Kidney (tissue), 13 donors: ENCODE measurements at regions not wholly inside any gene's neighbourhood (a gene's known extent, or its start where the extent isn't known, plus 50 kb on each side); places are given as distances from the start of the nearest gene placed in this dataset.
"Not testable (repeated sequence)": the region's sequence is repeated elsewhere in the genome, so short reads cannot be mapped to it uniquely, and the experiment has no call there.

Experiments
- DNase-seq, 5 donors: peaks; one replicate each; pipeline ENCODE4 v3.0.0-alpha.2; 2013 to 2020
- FAIRE-seq: peaks from 2 replicates; lab custom pipeline; 2012; peaks lifted over from hg19 to GRCh38; lab: Jason Lieb, UNC
- H3K27ac ChIP-seq, 2 donors: one replicate each; pipeline ENCODE4 v1.7.0; 2013; ENCODE audit warnings: low read depth in 2 of 2, low read length in 2 of 2, inconsistent platforms in 1 of 2
- H3K27me3 ChIP-seq: one replicate; pipeline ENCODE4 v1.7.1; 2013; ENCODE audit warnings: low read length, inconsistent platforms; ENCODE audit not compliant: control insufficient read depth, insufficient read depth
- H3K36me3 ChIP-seq, 3 donors: one replicate each; pipeline versions ENCODE4 v1.7.0 to v1.7.1; 2013; ENCODE audit warnings: low read length in 3 of 3, control low read depth in 1 of 3, inconsistent platforms in 1 of 3; ENCODE audit not compliant: insufficient read depth in 3 of 3, control insufficient read depth in 2 of 3
- H3K4me1 ChIP-seq, 3 donors: one replicate each; pipeline versions ENCODE4 v1.7.0 to v1.7.1; 2013; ENCODE audit warnings: low read length in 3 of 3, inconsistent platforms in 1 of 3, low read depth in 1 of 3; ENCODE audit not compliant: control insufficient read depth in 2 of 3, insufficient read depth in 2 of 3
- H3K4me3 ChIP-seq, 3 donors: one replicate each; pipeline versions ENCODE4 v1.7.0 to v1.8.1; 2013; ENCODE audit warnings: low read length in 3 of 3, control low read depth in 1 of 3, inconsistent platforms in 1 of 3
- H3K9ac ChIP-seq, 3 donors: one replicate each; pipeline versions ENCODE4 v1.7.0 to v1.7.1; 2013; ENCODE audit warnings: low read length in 3 of 3, control low read depth in 1 of 3, inconsistent platforms in 1 of 3
- H3K9me3 ChIP-seq, 3 donors: one replicate each; pipeline versions ENCODE4 v1.7.0 to v1.7.1; 2013; ENCODE audit warnings: low read length in 3 of 3, control low read depth in 1 of 3, inconsistent platforms in 1 of 3; ENCODE audit not compliant: control insufficient read depth in 2 of 3, insufficient read depth in 1 of 3
- intact Hi-C: fragments of 100-400 bp; cut with DNase I; formaldehyde crosslinking; loops from one replicate; pipeline ENCODE4 v1.11.1; 2022
- TF ChIP-seq, protein P1 (sequence below): IDR thresholded peaks from 3 replicates; pipeline ENCODE4 v1.5.1; 2012; ENCODE audit warnings: mild to moderate bottlenecking, moderate library complexity, borderline replicate concordance; ENCODE audit not compliant: insufficient read depth; ENCODE audit errors: extremely low read depth
- donor health status: control.
- donor health status: control.
- donor health status: control.
- donor health status: control.
- donor health status: control.
- donor health status: DM: yes; HTN: yes; CAD: no.
- donor health status: Normal renal cell carcinoma (clear cell type).

DNA sequence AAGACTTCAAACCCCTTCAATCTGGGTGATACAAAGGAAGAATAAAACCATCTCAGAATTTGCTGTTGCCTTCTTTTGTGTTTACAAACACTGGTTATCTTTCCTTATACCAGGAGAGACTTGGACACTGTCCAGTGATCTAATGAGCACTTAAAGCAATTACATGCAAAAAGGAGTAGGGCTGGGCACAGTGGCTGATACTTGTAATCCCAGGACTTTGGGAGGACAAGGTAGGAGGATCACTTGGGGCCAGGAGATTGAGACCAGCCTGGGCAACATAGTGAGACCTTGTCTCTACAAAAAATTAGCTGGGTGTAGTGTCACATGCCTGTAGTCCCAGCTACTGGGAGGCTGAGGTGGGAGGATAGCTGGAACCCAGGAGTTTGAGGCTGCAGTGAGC is 95.7 kb upstream of the DRD5 start:
- no peak overlapping the region for H3K27ac ChIP-seq
- TF ChIP-seq, protein P1, sequence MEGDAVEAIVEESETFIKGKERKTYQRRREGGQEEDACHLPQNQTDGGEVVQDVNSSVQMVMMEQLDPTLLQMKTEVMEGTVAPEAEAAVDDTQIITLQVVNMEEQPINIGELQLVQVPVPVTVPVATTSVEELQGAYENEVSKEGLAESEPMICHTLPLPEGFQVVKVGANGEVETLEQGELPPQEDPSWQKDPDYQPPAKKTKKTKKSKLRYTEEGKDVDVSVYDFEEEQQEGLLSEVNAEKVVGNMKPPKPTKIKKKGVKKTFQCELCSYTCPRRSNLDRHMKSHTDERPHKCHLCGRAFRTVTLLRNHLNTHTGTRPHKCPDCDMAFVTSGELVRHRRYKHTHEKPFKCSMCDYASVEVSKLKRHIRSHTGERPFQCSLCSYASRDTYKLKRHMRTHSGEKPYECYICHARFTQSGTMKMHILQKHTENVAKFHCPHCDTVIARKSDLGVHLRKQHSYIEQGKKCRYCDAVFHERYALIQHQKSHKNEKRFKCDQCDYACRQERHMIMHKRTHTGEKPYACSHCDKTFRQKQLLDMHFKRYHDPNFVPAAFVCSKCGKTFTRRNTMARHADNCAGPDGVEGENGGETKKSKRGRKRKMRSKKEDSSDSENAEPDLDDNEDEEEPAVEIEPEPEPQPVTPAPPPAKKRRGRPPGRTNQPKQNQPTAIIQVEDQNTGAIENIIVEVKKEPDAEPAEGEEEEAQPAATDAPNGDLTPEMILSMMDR: no peak
- H3K9me3 ChIP-seq: no peaks in the 10 kb centered on the region
- intact Hi-C loops: no loop called here
- no peak overlapping the region for H3K4me3 ChIP-seq
- no peak for FAIRE-seq
- H3K4me1 ChIP-seq: no peaks in the 10 kb centered on the region
- H3K36me3 ChIP-seq: no peaks in the 10 kb centered on the region
- no peak for DNase-seq
- no peaks in the 10 kb centered on the region for H3K27me3 ChIP-seq
- H3K9ac ChIP-seq: no peak overlapping the region

DNA sequence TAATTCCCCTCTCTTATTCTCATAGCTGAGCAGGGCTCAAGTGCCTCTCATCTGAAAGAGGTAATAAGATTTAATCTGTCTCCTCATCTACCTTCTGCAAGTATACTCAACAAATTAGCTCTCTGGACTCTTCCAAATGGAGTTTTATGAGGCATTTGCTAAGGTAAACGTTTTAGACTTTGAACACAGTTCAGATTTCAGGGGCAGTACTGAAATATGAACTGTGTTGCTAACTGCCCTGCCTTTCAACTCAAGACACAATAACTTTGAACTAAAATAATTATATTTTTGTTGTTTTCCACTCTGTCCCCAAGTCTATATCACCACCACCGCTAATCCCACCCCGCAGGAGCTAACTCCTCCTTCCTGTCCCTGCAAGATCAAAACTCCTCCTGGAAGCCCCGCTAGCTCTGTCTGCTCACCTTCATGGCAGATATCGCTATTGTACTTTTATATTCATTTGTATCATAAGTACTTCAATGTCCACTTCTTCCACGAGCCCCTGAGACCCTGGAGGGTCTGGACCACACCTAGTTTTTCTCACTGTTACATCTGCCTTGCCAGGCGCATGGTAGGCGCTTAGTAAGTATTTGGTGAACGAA is 90.7 kb upstream of the DRD5 start:
- FAIRE-seq, H3K36me3 ChIP-seq, H3K27me3 ChIP-seq, H3K9me3 ChIP-seq, intact Hi-C loops, H3K4me1 ChIP-seq: not testable (repeated sequence)
- peak overlapping the region in 1 of 2 donors; percentile 87 for H3K27ac ChIP-seq
- peak overlapping the region; percentile 54 to 73 (median 72) for H3K9ac ChIP-seq
- peak in 3 of 5 donors; percentile 46 to 60 (median 58) for DNase-seq
- H3K4me3 ChIP-seq: peak overlapping the region; percentile 67 to 75 (median 74)

DNA sequence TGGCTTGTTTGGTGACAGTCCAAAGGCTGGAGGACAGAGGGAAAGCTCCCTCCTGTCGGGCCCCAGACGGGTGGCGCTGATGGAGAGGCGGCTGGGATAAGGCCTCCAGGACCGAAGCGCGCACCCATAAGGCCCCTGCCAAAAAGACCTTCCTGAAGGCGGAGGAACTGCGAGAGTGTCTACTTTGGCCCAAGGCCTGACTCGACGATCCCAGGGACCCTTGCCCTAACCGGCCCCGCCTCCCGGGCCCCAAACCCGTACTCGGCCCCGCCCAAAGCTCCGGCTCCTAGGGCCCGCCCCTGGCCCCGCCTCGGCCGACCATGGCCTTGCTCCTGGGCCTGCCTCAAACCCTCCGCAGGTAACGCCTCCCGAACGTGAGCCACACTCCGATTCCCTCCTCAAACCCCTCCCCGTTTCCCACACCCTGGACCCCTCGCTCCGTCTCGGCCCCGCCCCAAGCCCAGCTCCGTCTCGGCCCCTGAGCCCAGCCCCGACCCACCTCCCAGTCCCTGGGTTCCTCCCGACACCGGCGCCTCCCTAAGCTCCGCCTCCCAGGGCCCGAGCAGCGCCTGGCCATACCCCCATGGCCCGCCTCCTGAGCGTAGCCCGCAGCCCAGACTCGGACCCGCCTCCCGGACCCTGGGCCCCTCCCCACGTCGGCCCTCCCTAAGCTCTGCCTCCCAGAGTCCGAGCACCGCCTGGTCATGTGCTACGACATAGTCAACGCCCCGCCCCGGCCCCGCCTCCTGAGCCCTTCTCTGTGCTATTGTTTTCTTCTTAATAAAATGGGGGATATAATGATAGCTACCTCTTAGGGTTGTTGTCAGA is 90.0 kb upstream of the DRD5 start:
- peak; percentile 30 for FAIRE-seq
- H3K27me3 ChIP-seq: no peaks in the 10 kb centered on the region
- TF ChIP-seq, protein P1: no peak
- DNase-seq: peak; percentile 98 to 99 (median 99)
- H3K9ac ChIP-seq: peak overlapping the region; percentile 54 to 73 (median 72)
- H3K4me1 ChIP-seq: peaks cover 0 to 3% (median 0%) of the 10 kb centered on the region in 3 donors
- intact Hi-C loops: no loop called here
- no peaks in the 10 kb centered on the region for H3K36me3 ChIP-seq
- H3K4me3 ChIP-seq: peak overlapping the region; percentile 67 to 75 (median 74)
- H3K27ac ChIP-seq: peak overlapping the region; percentile 83 to 87
- H3K9me3 ChIP-seq: no peaks in the 10 kb centered on the region

DNA sequence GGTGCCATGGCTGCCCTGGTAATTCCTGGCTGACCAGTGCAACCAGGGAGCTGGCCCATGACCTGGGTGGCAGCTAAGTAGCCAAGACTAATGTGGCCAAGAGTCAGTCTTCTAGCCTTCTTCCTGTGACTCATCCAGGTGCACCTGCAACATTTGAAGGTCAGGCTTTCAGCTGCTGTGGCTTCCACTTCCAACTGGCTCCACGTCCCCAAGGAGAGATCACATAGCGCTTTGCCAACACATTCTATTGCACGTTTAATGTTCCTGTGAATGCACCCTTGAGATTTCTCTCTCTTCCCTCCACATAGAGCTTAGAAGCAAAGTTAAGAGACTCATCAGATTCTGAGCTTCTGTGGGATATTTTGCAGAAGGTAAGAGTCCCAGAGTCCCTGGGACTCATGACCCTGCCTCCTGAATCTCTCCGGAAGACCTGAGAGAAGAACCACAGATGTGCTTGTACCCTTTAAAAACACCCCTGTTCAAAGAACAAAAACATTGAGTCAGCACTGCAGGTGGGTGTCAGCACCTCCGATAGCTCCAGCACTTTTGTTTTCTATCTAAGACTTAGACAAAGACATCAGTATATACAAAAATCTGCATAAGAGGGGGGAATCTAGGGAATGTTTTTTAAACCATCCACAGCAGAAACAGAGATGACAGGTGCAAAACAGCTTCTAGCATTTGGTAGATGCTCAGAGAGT is 88.5 kb upstream of the DRD5 start:
- DNase-seq, H3K9me3 ChIP-seq, H3K4me3 ChIP-seq, FAIRE-seq, H3K4me1 ChIP-seq, H3K27me3 ChIP-seq, intact Hi-C loops, H3K9ac ChIP-seq, H3K27ac ChIP-seq, H3K36me3 ChIP-seq: not testable (repeated sequence)

DNA sequence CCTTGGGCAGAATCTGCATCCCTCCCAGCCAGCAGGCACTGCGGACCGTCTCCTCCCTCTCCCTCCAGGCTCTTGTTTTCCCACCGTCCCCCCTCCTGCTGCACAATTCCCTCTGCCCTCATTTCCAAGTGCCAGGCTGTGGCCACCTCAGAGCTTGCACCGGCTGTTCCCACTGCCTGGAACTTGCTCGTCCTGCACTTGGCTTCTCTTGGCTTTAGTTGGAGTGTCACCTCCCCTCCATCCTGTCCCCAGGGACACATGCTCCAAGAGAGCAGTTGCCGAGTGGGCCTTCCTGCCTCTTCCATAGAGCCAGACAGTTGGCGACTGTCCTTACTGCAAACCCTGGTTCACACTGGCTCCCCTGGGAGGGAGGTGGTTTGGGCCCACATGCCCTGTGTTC is 87.0 kb upstream of the DRD5 start:
- H3K4me1 ChIP-seq, H3K9ac ChIP-seq, H3K9me3 ChIP-seq, intact Hi-C loops, DNase-seq, FAIRE-seq, H3K4me3 ChIP-seq, H3K27me3 ChIP-seq, H3K36me3 ChIP-seq, H3K27ac ChIP-seq: not testable (repeated sequence)

DNA sequence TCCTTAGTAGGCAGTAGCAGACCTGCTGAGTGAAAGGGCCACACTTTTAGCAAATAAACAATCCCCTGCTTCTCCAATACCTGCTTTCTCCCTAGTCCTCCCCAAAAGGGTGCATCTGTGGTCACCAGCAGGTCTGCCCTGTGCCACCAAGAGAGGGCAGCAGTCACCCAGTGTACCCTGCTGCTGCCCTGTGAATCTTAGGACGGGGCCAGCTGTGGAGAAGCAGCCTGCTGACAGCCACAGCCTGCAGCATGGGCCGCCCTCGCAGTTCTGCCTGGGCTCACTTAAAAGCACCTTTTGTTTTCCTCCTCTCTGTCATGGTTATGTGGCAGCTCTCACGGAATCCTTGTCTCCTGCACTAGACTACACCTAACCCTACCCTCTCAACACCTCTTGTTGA is 85.4 kb upstream of the DRD5 start:
- intact Hi-C loops: not testable (repeated sequence)

More for the DNA sequence above, 85.4 kb upstream of the DRD5 start:
- not testable (repeated sequence) for H3K27me3 ChIP-seq, H3K4me1 ChIP-seq, H3K27ac ChIP-seq, H3K9ac ChIP-seq, H3K4me3 ChIP-seq, H3K9me3 ChIP-seq, H3K36me3 ChIP-seq, FAIRE-seq
- DNase-seq: peak in 2 of 5 donors; percentile 29 to 32
